Middle frontal gyrus (tissue), 1 donor: ENCODE measurements at regions not wholly inside any gene's neighbourhood (a gene's known extent, or its start where the extent isn't known, plus 50 kb on each side); places are given as distances from the start of the nearest gene placed in this dataset.

Experiments used
- DNase-seq: peaks from one replicate; pipeline ENCODE4 v3.0.0-alpha.2; 2015; ENCODE audit warnings: low spot score; ENCODE audit errors: extremely low spot score

DNA sequence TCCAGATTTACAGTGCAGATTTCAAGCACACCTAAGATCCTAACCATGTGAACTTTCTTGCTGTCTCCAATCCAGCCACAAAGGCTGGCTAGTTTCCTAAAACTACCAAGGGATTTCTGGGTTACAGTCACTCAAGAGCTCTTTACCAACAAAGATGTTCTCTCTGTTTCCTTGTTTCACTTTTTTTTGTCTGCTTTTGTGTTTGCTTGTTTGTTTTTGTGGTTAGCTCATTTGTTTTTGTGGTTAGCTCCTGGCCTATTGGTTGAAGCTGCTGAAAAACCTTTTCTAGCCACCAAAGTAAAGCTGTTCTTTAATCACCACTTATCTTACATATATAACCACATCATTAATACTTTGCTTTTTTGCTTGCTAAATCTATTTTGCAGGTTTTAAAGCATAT, 642.5 kb upstream of the GALNTL6 start:
- DNase-seq, result no peak

DNA sequence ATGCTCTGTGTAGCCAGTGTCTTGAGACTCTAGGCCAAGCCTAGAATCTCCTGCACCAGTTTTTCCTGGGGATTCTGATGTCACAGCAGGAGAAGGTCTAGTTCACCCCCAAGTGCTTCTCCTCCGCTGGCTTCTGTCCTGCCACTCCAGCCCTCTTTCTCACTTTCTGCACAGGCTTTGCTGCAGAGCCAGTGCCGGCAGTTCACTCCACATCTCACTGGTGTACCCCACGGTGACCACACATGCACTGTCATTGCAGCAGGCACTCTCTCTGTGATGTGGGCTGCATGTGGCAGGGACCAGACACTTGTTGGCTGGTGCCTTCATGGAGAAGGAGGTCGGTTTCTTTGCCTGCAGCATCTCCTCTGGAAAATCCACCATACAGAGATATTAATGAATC, 643.8 kb upstream of the GALNTL6 start:
- no peak for DNase-seq

DNA sequence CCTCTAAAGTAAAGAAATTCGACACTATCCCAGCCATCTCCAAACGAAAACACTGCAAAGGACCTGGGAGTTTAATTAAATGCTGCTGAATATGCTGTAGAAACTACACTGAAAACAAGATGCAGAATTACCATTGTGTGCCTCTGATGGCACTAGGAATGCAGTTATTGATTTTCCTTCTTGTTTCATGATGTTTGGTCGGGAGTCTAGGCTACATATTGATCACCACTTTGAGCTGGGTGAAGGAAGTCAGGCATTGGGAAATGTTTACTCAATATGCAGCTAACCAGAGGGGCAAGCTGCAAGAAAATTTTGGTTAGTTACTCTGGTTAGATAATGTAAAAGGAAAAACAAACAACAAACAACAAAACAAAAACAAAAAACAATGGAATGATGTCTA, 650.7 kb upstream of the GALNTL6 start:
- DNase-seq, result no peak

DNA sequence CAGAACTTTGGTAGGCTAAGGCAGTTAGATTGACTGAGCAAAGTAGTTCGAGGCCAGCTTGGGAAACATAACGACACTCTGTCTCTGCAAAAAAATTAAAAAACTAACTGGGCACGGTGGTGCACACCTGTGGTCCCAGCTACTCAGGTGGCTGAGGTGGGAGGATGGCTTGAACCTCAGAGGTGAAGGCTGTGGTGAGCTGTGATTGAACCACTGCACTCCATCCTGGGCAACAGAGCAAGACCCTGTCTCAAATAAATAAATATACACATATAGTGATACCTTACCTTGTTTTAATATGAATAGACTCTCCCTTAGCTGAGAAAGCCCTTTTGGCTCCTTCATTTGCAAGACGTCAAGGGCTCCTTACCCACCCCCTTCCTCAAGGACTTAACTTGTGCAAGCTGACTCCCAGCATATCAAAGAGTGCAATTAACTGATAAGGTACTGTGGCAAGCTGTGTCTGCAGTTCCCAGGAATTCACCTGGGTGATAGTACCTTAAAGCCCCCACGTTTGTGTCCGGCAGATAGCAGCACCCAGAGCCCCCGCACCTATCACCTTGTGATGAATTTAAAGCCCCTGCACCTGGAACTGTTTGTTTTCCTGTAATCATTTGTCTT, 655.6 kb upstream of the GALNTL6 start:
- DNase-seq, result no peak

DNA sequence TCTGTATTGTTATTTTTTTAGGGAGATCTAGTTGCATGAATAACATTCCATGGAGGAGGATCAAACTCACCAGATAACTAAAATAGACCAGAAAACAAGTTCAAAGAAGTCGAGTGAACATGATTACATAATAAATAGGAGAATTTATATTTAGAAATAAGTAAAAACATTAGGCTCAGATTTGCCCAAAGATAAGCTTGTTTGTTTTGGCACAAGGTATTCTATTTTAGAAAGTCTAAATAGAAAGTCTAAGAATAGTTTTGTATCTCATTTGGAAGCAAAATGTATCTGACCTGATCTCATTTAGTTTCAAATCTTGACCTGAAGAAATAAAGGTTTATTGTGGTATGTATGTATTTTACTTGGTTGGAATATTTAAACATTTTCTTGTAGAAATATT, 670.6 kb upstream of the GALNTL6 start:
- no peak for DNase-seq

DNA sequence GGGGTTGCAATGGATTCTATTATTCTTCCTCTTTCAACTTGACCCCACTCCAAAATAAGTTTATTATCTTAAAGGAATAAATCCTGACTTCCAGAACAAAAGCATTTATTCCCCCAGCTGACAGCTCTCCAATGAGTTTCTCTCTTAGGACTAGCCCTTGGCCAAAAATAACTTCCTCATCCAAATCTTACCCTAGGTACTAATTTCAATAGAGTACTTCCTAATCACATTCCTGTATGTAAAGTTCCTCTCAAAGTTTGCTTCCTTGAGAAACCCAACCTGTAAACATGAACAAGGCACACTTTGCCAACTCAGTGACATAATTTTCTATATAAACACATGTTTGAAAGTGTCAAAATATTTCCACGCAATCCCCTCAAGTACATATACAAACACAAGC, 671.2 kb upstream of the GALNTL6 start:
- DNase-seq, result no peak

DNA sequence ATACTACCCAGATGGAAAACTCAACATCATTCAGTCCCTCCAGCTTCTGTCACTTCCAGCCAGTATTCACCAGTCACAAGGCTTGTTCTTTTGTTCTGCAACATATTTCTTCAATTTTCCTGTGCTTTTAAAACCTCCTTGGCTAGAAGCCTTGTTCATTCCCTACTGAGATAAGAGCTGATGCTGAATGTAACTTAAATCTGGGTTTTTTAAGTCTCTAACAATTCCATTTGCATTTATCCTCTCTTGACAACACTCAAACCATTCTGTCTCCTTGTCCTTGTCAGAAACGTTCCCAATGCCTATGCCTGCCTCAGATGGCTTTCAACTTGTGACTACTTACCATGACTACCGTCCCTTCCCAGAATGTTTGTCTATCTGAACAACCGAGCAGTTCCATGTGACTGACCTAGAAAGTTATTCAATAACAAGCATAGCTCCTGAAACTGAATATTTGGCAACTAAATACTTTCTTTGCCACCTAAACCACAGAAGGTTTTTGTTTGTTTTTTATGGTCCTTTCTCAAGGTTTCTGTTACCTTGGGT, 682.9 kb upstream of the GALNTL6 start:
- no peak for DNase-seq

DNA sequence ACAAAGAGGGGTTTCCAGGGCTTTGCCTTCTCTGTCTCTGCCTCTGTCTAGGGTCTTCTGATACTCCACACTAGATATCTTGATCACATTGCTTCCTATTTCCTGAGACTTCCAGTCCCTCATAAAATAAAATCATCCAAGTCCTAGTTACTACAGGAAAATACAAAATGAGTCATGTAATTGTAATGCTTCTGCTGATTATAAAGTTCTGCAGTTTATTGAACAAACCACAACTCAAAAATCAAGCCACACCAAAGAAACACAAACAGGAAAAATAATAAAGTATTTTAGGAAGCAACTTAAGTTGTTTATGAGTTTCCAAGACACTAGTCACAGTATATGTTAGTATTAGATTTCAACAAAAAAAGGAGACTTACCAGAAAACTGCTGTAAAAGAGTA, 695.1 kb upstream of the GALNTL6 start:
- DNase-seq, result no peak

DNA sequence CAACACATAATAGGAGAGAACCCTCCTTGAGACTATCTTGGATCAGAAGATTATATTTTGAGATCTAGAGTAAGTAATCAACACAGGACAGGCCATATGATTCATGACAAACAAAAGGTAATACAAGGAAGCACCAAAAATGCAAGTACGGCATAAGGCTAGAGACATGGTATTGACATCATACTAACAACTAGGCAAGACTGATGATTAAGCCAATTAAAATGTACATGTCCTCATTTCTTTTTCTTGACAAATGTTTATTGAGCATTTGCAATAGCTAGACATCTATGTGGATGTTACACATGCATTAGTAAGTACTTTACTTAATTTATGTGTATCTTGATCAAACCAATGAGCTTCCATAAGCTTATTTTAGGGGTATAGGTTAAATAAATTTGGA, 695.7 kb upstream of the GALNTL6 start:
- no peak for DNase-seq

DNA sequence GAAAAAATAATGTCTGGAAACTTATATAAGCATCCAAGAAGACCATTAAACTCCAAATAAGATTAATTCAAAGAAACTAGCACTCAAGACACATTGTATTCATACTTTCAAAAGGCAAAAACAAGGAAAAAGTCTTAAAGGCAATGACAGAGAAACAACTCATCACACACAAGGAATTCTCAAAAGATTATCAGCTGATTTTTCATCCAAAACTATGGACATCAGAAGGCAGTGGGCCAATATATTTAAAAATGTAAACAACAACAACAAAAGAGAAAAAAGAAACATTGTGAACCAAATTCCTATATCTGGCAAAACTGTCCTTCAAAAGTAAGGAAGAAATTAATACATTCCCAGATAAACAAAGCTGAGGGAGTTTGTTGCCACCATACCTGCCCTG, 711.4 kb upstream of the GALNTL6 start:
- no peak for DNase-seq

DNA sequence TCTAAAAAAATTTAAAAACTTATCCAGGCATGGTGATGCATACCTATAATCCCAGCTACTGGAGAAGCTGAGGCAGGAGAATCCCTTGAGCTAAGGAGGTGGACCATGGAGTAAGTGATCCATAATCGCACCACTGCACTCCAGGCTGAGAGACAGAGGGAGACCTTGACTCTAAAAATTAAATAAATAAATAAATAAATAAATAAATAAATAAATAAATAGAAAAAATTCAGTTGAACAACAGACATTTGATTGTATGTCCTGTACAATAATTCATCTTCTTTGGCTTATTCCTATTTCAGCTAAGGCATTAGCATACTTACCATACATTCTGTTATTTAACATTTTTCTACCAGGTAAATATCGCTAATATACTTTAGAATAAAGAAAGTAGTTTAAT, 726.1 kb upstream of the GALNTL6 start:
- DNase-seq, result no peak

DNA sequence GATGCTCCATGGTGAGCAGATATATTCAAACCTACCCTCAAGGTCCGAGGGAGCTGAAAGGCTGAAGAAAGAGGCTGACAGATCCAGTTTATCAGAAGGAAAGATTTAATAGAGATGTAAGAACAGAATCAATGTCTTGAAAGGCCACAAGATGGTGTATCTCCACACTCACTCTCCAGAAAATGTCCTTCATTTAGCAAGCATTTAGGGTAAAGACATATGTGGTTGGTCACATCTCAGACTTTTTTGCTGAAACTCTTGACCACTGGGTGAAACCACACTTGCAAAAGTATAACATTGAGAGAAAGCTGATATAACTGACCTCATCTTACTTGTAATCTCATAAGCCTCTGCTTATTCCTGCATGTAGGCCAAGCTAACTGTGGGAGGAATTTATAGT, 745.8 kb upstream of the GALNTL6 start:
- no peak for DNase-seq

DNA sequence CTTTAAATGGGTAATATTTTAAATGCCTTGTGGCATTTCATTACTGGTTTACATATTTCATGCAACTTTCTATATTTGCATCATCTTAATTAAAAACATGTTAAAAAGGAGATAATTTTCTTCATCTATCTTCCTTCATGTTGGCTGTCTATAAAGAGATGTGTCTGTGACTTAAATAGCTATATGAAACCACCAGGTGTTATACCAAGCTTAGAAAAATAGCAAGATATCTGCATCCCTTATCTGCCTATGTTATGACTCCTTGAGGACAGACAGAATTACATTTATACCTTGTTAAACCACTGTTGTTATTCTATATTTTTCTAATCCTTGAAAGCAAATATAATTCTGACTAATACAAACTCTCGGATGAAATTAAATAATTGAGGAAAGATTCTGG, 763.8 kb upstream of the GALNTL6 start:
- DNase-seq, result no peak

DNA sequence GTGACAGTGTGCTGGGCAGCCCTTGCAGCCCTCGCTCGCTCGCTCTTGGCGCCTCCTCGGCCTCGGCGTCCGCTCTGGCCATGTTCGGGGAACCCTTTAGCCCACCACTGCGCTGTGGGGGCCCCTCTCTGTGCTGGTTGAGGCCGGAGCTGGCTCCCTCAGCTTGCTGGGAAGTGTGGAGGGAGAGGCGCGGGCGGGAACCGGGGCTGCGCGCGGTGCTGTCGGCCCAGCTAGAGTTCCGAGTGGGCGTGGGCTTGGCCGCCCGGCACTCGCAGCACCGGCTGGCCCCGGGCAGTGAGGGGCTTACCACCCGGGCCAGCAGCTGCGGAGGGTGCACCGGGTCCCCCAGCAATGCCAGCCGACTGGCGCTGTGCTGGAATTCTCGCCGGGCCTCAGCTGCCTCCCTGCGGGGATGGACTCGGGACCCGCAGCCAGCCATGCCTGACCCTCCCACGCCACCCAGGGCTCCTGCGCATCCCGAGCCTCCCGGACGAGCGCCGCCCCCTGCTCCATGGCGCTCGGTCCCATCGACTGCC, 770.1 kb upstream of the GALNTL6 start:
- no peak for DNase-seq

DNA sequence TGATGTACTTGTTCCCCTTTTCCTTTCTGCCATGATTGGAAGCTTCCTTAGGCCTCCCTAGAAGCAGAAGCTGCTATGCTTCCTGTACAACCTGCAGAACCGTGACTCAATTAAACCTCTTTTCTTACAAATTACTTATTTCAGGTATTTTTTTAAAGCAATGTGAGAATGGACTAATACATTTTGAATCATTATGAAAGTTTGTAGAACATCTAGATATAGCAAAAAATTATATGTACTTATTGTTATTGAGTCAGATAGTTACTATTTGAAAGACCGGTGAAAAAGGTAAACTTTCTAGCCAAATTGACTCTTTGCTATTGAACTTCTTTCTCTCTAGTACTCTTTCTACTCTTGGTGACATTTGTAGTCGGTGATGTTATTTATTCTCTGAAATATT, 777.3 kb upstream of the GALNTL6 start:
- DNase-seq, result no peak

DNA sequence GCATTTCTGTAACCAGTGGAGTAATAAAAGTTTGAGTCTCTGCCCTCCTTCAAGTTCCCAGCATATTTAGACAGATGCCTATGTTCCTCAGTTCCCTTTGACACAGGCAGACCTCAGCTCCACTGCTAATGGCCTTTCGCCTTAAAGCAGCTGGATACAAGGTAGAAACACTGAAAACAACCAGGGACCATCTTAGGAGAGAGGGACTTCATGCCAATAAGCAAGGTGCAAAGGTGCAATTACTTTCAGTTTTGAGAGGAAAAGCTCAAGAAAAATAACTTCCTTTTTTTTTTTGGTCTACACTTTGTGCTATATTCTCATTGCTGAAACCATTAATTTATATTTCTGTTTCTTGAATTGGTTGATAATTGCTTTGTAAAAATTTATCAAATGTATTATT, 781.9 kb upstream of the GALNTL6 start:
- no peak for DNase-seq

DNA sequence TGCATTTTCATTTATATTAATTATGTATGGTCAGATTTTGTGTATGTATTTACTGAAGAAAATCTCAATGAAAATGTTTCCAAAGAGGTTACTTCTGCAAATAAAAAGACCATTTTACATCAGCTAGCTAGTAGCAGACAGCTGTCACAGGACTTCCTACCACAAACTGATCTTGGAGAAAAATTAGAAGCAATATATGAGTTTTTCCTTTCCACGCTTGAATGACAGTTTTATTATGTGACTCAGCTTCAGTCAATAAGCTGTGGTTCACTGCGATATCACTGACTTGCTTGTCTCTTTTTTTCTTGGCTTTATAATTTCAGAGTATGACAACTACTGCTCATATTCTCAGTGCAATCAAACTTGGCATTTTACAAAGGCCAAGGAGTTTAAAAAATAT, 787.4 kb upstream of the GALNTL6 start:
- DNase-seq, result no peak

DNA sequence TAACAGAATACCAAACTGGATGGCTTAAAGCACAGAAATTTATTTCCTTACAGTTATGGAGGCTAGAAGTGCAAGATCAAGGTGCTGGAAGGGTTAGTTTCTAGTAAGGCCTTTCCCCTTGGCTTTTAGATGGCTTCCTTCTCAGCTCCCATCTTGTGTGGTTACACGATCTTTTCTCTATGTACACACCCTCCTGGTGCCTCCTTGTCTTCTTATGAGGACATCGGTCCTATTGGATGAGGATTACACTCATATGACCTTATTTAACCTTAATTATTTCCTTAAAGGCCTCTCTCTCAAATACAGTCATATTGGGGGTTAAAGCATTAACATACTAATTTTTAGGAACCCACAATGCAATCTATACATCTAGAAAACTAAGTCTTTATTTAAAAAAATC, 787.9 kb upstream of the GALNTL6 start:
- no peak for DNase-seq

DNA sequence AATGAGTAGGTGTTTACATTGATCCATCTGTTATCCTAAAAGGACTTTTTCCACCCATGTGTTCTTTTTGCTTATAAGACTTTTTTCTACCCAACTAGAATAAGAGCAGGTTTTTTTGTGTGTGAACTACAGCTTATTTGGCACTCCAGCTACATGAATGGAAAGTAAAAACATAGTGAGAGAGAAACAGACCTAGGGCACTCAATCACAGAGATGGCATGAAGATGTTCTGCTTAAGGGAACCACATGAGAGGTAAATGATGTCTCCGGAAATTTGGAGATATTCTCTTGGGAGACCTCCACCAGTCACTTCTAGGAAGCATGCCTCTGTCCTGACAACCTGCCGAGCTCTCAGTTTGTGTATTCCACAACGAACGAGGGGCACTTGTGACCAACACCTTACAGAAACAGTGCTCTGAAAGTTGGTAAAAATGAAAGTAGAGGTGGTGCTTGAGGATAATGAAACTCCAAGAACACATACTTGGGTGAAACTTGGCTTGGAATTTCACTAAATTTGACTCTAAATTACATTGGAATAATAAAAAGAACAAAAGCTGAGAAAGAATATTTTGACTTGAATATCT, 788.4 kb upstream of the GALNTL6 start:
- DNase-seq, result no peak

DNA sequence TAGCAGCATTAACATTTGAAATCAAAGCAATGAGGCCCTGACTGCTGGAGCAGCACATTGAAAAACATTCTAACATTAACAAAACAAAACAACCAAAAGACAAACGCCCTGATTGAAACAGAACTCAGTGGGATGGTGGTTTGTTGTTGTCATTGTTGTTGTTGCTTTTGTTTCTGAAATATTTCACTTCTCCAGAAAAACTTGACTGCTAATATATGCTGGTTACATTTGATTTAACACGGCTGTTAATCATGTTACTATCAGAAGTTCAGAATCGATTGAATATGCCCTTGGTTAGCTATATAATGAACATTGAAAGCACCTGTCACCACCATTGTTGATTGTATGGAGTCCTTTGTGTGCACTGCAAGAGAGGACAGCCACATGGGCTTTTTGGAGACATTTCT, 790.4 kb upstream of the GALNTL6 start:
- DNase-seq, result no peak

DNA sequence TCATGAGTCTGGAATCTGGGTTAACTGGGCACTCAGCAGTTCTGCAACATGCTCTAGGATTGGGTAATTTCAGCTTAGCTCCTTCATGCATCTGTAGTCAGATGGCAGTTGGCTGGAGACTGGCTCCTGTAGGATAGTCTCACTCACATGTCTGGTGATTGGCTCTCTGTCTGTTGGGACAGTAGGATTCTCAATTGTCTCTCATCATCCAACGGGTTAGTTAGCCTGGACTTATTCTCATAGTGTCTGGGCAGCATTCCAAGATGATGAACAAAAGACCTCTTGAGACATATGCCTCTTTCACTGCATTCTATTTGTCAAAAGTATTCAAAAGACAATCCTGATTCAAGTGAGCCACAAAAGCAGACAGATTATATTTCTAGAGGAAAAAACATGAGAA, 795.6 kb upstream of the GALNTL6 start:
- DNase-seq, result no peak

DNA sequence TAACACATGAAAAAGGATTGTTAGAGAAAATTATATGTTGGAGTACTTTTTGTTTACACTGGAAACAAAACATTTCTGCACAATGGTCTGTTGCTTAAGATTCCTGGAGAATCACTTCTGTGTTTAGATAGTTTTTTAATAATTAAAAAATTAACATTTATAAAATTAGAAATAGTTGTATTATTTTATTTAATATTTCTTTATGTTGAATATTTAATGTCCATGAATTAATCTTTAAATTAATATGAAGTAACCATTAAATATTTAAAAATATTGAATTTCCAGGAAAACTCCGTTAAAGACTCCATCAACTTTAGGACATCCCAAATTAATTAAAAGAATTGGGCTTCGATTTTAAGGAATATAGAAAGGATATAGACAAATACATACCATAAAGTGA, 797.1 kb upstream of the GALNTL6 start:
- no peak for DNase-seq

DNA sequence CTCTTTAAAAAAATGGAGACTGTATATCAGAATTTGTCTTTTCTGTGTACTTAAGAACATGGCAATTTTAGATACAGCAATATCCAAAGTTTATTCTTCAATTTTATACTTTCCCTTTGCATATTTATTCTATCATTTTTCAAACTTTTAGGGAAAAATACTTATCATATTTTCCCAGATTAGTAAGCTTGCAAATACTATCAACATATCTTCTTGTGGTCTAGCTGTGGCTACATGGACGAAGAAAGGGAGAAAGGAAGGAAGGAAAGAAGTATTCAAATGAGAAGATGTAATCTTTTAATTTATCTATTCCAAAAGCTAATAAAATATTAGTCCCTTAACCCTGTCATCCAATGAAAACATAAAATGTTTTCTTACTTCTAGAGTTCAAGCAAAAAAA, 797.8 kb upstream of the GALNTL6 start:
- no peak for DNase-seq
